ENCODE measurements at regions not wholly inside any gene's neighbourhood (a gene's known extent, or its start where the extent isn't known, plus 50 kb on each side); places are given as distances from the start of the nearest gene placed in this dataset.

GRCh38 chr2:16890081-16890480 lies 224.4 kb upstream of the CYRIA start:
- Histone ChIP-seq H3K79me2 (ENCODE audit: low read length) (no peaks in the 10 kb centered on the region), H3K4me3 (ENCODE audit: low read length) (no peak overlapping the region), H3K36me3 (replicated peaks; ENCODE audit: low read depth, low read length) (no peaks in the 10 kb centered on the region), H2AFZ (ENCODE audit: low read depth, low read length) (no peak overlapping the region), H3K4me1 (ENCODE audit: low read length) (no peaks in the 10 kb centered on the region), H3K4me2 (ENCODE audit: low read length) (no peak overlapping the region), H3K27me3 (ENCODE audit: low read depth, low read length) (peaks cover 8% of the 10 kb centered on the region), H4K20me1 (ENCODE audit: insufficient read depth, low read length) (no peaks in the 10 kb centered on the region), H3K9me3 (ENCODE audit: insufficient read depth, low read length) (no peaks in the 10 kb centered on the region), H3K27ac (ENCODE audit: low read length) (no peak overlapping the region), H3K9ac (ENCODE audit: low read length) (no peak overlapping the region)
- TF ChIP-seq CTCF (IDR thresholded peaks at IDR 0.05; ENCODE audit: low read depth, low read length) (no peak), EZH2phosphoT487 (IDR thresholded peaks at IDR 0.05; ENCODE audit: low read depth) (no peak)

- Histone ChIP-seq H2AFZ (ENCODE audit: low read depth, low read length) (no peak overlapping the region), H3K27me3 (ENCODE audit: low read depth, low read length) (peaks cover 8% of the 10 kb centered on the region), H3K4me1 (ENCODE audit: low read length) (no peaks in the 10 kb centered on the region), H3K36me3 (replicated peaks; ENCODE audit: low read depth, low read length) (no peaks in the 10 kb centered on the region), H3K27ac (ENCODE audit: low read length) (no peak overlapping the region), H3K9ac (ENCODE audit: low read length) (no peak overlapping the region), H3K79me2 (ENCODE audit: low read length) (no peaks in the 10 kb centered on the region), H3K4me2 (ENCODE audit: low read length) (no peak overlapping the region), H3K9me3 (ENCODE audit: insufficient read depth, low read length) (no peaks in the 10 kb centered on the region), H3K4me3 (ENCODE audit: low read length) (no peak overlapping the region), H4K20me1 (ENCODE audit: insufficient read depth, low read length) (no peaks in the 10 kb centered on the region)
- TF ChIP-seq CTCF (IDR thresholded peaks at IDR 0.05; ENCODE audit: low read depth, low read length): no peak
- no peak for TF ChIP-seq EZH2phosphoT487 (IDR thresholded peaks at IDR 0.05; ENCODE audit: low read depth)
These were observed 219.4 kb upstream of the CYRIA start for GRCh38 chr2:16885027-16885426.

- Histone ChIP-seq H3K4me1 (ENCODE audit: low read length) (no peaks in the 10 kb centered on the region), H3K27ac (ENCODE audit: low read length) (no peak overlapping the region), H3K27me3 (ENCODE audit: low read depth, low read length) (peaks cover 8% of the 10 kb centered on the region), H3K9ac (ENCODE audit: low read length) (no peak overlapping the region), H3K9me3 (ENCODE audit: insufficient read depth, low read length) (no peaks in the 10 kb centered on the region), H4K20me1 (ENCODE audit: insufficient read depth, low read length) (no peaks in the 10 kb centered on the region), H3K4me2 (ENCODE audit: low read length) (no peak overlapping the region), H3K4me3 (ENCODE audit: low read length) (no peak overlapping the region), H3K36me3 (replicated peaks; ENCODE audit: low read depth, low read length) (no peaks in the 10 kb centered on the region), H2AFZ (ENCODE audit: low read depth, low read length) (no peak overlapping the region), H3K79me2 (ENCODE audit: low read length) (no peaks in the 10 kb centered on the region)
- TF ChIP-seq CTCF (IDR thresholded peaks at IDR 0.05; ENCODE audit: low read depth, low read length) (no peak), EZH2phosphoT487 (IDR thresholded peaks at IDR 0.05; ENCODE audit: low read depth) (no peak)
These were observed 217.1 kb upstream of the CYRIA start for GRCh38 chr2:16882706-16883105.

GRCh38 chr2:16881122-16881521 lies 215.5 kb upstream of the CYRIA start:
- no peak overlapping the region for H3K4me3 ChIP-seq (ENCODE audit: low read length)
- H4K20me1 ChIP-seq (ENCODE audit: insufficient read depth, low read length): no peaks in the 10 kb centered on the region
- no peaks in the 10 kb centered on the region for H3K4me1 ChIP-seq (ENCODE audit: low read length)
- TF ChIP-seq EZH2phosphoT487 (IDR thresholded peaks at IDR 0.05; ENCODE audit: low read depth) (no peak), CTCF (IDR thresholded peaks at IDR 0.05; ENCODE audit: low read depth, low read length) (no peak)
- no peak overlapping the region for H2AFZ ChIP-seq (ENCODE audit: low read depth, low read length)
- peaks cover 8% of the 10 kb centered on the region for H3K27me3 ChIP-seq (ENCODE audit: low read depth, low read length)
- no peak overlapping the region for H3K9ac ChIP-seq (ENCODE audit: low read length)
- no peaks in the 10 kb centered on the region for H3K79me2 ChIP-seq (ENCODE audit: low read length)
- no peaks in the 10 kb centered on the region for H3K9me3 ChIP-seq (ENCODE audit: insufficient read depth, low read length)
- H3K36me3 ChIP-seq (replicated peaks; ENCODE audit: low read depth, low read length): no peaks in the 10 kb centered on the region
- H3K4me2 ChIP-seq (ENCODE audit: low read length): no peak overlapping the region
- H3K27ac ChIP-seq (ENCODE audit: low read length): no peak overlapping the region
